Ovary (tissue), 3 donors: ENCODE measurements at regions not wholly inside any gene's neighbourhood (a gene's known extent, or its start where the extent isn't known, plus 50 kb on each side); places are given as distances from the start of the nearest gene placed in this dataset.

Source experiments
- POLR2A ChIP-seq: fragments of 450-650 bp; IDR thresholded peaks from one replicate; pipeline ENCODE4 v1.6.1; 2017; ENCODE audit warnings: antibody characterized with exemption, mild to moderate bottlenecking, moderate library complexity
- TF ChIP-seq, protein P1 (sequence below), 3 donors: fragments of 450-650 bp in 2 of 3; fragments of 200-600 bp in 1 of 3; IDR thresholded peaks; one replicate each; pipeline versions ENCODE4 v1.5.1 to v1.8.0; 2016 to 2022; ENCODE audit warnings: antibody characterized with exemption in 3 of 3, mild to moderate bottlenecking in 1 of 3
- donor health status: DM: no; HTN: no; CAD: no.

GRCh38 chr3:3618623-3619022 is 180.6 kb upstream of the LRRN1 start:
- TF ChIP-seq, protein P1, sequence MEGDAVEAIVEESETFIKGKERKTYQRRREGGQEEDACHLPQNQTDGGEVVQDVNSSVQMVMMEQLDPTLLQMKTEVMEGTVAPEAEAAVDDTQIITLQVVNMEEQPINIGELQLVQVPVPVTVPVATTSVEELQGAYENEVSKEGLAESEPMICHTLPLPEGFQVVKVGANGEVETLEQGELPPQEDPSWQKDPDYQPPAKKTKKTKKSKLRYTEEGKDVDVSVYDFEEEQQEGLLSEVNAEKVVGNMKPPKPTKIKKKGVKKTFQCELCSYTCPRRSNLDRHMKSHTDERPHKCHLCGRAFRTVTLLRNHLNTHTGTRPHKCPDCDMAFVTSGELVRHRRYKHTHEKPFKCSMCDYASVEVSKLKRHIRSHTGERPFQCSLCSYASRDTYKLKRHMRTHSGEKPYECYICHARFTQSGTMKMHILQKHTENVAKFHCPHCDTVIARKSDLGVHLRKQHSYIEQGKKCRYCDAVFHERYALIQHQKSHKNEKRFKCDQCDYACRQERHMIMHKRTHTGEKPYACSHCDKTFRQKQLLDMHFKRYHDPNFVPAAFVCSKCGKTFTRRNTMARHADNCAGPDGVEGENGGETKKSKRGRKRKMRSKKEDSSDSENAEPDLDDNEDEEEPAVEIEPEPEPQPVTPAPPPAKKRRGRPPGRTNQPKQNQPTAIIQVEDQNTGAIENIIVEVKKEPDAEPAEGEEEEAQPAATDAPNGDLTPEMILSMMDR (IDR thresholded peaks at IDR 0.05), result no peak
- TF ChIP-seq POLR2A, result no peak
